Skin epidermis (tissue), 12 donors: ENCODE measurements at regions not wholly inside any gene's neighbourhood (a gene's known extent, or its start where the extent isn't known, plus 50 kb on each side); places are given as distances from the start of the nearest gene placed in this dataset.

Experiments used
- H3K27ac ChIP-seq, 21 experiments: fragments of 200-600 bp; sonication (generic) in 11 of 21; one replicate each; pipeline ENCODE4 v1.5.0; 2020; ENCODE audit warnings: mild to moderate bottlenecking in 3 of 21, inconsistent platforms in 2 of 21, moderate library complexity in 2 of 21
- H3K4me3 ChIP-seq, 7 experiments: fragments of 200-600 bp; sonication (generic) in 2 of 7; one replicate each; pipeline ENCODE4 v1.5.0; 2020; ENCODE audit warnings: inconsistent platforms in 2 of 7, mild to moderate bottlenecking in 2 of 7, moderate library complexity in 1 of 7

DNA sequence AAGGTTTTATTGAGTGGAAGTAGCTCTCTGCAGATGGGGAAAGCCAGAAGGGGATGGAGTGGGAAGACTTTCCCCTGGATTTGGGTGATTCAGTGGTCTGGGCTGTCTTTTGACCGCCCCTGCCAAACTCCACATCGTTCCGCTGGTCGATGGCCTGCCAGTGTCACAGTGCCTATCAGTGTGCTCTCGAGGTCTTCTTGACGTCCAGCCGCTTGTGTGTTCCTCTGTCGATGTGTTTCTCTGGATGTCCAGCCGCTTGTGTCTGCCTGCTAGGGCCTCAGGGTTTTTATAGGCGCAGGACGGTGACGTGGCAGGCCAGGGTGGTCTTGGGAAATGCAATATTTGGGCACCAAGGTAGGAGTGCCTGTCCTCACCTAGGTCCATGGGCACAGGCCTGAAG lies 1371.4 kb upstream of the PIK3C3 start:
- no peak overlapping the region for H3K4me3 ChIP-seq
- H3K27ac ChIP-seq: no peak overlapping the region

DNA sequence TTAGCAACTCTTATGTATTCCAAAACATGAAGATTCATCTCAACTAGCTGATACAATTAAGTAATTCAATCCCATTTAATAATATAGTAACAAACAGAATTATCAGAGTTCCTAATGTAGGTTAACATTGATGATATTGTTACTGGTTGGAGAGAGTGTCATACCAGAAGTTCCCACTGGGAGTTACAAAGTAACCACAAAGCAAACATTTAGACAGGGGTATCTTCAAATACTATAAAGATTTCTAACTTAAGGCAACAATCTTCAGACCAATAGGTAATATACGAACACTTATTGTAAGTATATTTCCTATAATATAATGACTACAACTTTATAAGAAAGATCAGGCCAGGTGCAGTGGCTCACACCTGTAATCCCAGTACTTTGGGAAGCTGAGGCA lies 1372.9 kb upstream of the PIK3C3 start:
- Histone ChIP-seq H3K4me3 (no peak overlapping the region), H3K27ac (no peak overlapping the region)

DNA sequence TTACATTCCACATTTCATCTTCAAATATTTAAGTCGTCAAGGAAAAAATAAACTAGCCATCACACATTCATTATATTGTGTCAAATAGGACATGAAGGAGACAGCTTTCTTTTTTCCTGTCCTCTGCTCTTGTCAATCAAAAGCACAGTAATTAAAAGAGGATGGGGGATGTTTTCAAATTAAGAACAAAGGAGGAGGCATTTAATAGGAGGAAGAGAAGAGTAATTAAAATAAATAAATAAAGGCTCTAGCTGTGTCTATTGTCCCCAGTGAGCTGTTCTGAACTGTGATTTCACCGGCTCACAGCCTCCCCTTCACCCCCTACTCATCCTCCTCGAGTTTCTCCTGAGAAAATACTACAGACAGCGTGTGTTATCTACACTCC lies 1377.1 kb upstream of the PIK3C3 start:
- Histone ChIP-seq H3K27ac (no peak overlapping the region), H3K4me3 (no peak overlapping the region)

DNA sequence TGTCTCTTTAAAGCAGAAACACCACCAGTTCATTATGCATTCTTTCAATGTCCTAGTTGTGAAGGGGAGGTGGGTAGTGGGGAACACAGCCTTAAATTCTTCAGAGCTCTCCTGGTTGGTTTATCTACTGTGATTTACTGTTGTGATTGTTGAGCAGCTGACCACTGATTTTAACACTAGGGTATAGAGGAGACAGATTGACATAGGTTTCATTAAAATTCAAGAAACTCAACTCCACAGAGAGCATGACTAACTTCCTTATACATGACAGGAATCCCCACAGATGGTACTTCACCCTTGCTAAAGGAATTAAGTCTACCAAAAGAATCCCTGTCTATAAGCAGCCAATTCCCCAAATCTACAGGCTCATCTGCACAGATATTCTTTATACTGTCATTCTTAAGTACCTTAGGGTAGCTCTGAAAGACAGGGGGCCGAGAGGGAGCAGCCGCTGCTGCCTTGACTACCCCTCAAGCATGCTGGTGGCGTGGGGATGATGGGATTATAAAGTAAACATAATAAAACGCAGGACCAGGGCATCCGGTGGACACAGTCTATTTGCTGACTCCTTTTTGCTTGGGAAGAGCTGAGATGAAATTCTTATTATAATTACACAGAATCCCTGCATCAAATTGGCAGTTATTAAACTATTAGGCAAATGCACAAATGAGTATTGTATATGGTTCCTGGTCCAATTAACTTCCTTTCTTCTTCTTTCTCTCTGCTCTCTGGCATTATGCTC lies 1377.6 kb upstream of the PIK3C3 start:
- H3K4me3 ChIP-seq: no peak overlapping the region
- H3K27ac ChIP-seq: no peak overlapping the region

DNA sequence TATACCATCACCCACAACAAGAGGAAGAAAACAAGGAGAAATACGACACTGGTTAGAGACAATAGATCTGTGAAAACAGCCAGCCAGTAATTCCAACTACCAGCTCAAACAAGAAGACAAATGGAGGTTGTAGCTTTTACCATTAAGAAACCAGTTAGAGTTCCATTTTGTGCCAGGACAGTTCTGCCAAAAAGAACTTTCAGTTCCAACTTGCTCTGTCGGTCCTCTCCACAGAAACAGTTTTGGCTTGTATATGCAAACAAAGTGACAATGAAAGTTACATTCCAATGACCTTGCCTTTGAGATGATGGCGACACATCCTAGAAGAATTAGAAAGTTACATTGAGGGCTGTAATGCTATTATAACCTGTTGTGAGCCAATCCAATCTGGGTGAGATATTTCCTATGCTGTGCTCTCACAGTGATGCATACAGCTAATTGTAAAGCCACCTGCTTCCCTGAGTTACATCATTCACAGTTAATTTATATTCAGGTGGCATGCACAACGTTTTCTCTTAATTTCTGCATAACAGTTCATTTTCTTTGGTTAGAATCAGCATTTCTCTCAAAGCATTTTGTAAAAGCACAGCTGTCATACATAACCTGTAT lies 1378.4 kb upstream of the PIK3C3 start:
- Histone ChIP-seq H3K4me3 (no peak overlapping the region), H3K27ac (no peak overlapping the region)

DNA sequence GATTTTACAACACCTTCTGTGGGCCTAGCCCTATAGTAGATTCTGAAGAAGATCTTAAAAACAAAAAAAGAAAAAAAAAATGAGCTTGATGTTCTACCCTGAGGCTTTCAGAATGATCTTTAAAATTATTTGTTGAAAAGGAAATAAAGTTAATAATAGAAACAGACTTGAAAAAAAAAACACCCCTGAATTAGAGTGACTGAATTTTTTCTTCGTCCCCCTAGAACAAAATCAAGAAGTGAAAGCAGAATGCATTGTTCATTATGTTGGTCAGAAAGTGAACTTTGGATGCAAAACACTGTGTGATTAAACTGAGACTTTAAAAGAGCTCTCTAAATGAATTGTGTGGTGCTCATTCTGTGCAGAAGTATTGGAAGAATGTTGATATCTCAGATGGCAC lies 1384.4 kb upstream of the PIK3C3 start:
- Histone ChIP-seq H3K27ac (no peak overlapping the region), H3K4me3 (no peak overlapping the region)

DNA sequence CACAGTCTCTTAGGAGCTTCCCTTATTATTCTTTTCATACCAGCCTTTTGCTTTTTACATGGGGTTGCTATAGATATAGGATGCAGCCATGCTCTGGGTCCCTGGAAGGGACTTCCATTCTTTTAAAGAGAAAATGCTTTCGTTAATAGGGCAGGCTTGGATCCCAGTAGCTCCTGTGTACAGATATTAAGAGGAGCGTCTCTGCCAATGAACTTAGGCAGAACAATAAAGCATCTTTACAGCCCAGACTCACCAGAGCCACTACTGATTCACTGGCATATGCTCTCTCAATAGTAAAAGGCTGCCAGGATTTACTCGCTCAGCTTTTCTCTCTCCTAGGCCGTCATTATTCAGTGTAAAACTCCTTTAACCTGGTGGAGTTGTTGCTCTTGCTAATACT lies 1385.4 kb upstream of the PIK3C3 start:
- no peak overlapping the region for H3K27ac ChIP-seq
- H3K4me3 ChIP-seq: no peak overlapping the region

DNA sequence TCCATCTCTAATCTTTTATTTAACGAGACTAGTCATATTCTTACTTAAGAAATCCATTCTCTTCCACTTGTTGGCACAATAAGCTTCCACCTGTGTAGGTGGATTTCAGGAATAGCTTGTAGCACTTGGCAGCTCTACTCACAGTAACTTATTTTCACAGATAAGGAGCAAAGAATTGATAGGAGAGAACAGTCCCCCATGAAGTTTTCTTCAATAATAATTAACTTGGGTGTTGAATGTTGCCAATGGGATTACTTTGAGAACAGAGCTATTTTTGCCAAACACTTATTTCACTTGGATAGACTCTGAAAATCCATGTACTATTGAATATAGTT lies 1388.6 kb upstream of the PIK3C3 start:
- no peak overlapping the region for H3K4me3 ChIP-seq
- no peak overlapping the region for H3K27ac ChIP-seq

DNA sequence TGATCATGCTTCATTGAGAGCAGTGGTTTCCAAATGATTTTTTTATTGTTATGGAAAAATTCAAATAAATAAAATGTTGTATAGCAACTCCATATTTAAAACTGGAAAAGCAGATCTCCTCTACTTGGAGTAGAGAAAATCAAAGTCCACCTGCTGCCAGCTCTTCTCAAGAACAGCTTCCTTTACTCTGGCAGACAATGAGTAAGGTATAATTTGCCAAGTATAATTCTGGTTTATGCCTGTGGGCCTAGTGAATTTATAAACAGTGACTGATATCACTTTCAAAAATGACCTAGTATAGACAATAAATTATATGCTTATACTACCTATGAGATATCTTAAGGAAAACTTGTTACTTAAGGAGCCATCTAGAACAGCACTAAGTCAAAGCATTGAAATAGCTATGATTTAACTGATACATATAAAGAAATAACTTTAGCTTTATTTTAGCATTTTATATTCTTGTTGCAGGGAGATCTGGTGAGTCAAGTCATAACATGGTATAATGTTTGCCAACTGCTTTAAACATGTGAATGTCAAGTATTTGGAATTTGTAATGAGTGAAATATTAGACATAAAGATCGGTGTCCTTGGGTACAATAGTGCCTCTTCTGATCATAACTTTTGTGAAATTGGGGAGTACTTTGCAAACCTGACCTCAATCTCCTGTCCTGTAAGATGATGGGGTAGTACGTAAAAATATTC lies 1389.1 kb upstream of the PIK3C3 start:
- Histone ChIP-seq H3K27ac (no peak overlapping the region), H3K4me3 (no peak overlapping the region)

DNA sequence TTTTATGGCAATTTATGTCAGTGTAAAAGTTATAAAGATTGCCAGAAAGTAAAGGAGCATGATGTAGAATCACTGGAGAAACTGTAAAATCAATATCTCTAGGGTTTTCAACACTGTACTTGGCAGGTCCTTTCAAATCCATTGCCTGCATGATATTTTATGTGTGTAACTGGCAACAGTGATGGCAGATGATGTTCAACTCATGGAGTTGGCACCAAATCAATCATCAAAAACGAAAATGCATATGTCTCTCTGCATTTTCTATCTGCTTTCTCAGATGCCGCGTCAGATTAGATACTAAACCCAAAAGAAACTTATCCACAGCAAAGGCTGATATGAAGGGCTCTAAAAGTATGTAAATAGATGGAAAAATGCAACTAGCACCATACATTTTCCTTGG lies 1395.5 kb upstream of the PIK3C3 start:
- H3K4me3 ChIP-seq: no peak overlapping the region
- H3K27ac ChIP-seq: no peak overlapping the region

DNA sequence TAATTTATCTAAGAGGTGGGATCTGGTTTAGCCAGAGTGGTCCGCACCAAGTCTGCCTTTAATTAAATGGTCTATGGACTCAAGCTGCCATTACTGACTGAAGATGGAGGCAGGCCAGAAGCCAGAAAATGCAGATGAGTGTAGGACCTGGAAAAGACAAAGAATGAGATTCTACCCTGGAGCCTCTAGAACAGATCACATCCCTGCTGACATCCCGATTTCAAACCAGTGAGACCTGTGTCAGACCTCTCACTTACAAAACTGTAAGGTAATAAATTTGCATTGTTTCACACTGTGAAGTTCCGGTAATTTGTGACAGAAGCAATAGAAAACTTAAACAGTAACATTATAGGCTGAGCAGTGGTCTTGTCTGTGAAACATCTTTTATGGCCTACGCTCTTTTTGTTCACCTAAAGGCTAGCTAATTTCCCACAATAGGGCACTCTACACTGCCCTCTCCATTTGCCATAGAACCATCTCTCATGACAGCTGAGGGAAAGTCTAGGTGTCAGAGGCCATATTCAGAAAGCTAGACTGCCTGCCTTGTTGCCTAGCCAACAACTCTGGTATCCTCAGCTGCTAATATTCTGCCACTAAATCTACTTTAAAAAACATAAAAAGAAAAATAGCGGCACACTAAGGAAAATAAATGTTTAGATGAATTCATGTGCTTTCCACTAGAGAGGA lies 1396.2 kb upstream of the PIK3C3 start:
- no peak overlapping the region for H3K27ac ChIP-seq
- H3K4me3 ChIP-seq: no peak overlapping the region

DNA sequence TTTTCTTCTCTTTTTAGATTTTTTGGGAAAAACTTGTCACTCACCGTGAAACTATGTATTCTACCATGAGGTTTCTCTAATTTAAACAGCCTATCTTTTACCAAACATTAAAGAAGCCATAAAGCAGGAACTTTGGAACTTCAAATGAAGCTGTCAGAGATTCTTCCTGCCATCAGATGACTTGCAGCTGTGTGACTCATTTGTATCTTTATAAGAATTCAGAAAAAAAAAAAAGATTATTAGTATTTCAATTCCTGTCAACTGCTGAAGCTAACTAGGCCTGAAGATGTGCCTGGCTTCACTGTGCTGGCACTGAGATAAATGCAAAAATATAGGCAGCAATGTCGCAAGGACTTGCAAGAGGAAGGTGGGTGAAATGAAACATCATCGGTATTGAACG lies 1399.1 kb upstream of the PIK3C3 start:
- H3K4me3 ChIP-seq: no peak overlapping the region
- H3K27ac ChIP-seq: no peak overlapping the region

DNA sequence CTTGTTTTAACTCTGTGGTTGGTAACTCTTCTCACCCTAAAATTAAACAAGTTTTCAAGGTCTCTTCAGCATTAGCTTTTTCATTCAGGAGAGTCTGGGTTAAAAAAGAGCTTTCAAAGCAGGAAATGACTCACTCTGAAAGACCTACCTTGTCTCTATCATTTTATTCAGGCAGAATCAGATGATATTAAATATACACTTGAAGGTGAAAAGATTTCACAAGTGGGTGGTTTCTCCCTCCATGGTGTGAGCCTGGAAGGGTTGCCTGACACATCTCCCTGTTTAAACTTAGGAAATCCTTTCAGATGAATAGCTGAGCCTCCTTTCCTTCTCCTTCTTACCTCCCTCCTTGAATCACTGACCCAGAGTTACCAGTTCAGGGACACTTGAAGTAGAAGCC lies 1402.0 kb upstream of the PIK3C3 start:
- Histone ChIP-seq H3K27ac (no peak overlapping the region), H3K4me3 (no peak overlapping the region)

DNA sequence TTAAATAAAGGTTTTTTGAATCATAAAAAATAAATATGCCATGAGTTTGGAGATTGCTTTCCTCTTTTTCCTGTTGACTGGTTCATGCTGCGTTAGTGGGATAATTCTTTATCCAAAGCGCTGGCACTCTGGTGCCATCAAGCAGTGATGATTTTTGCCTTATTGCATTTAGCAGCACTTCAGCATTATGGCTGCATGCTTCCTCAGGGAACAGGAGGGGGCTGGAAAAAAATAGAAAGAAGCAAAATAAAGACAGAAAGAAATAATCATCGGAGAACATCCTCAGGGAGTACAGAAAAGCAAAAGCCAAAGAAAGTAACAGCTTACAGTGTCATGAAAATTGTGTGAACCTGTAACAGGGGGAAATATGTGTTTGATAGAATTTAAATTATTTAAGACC lies 1408.2 kb upstream of the PIK3C3 start:
- H3K4me3 ChIP-seq: no peak overlapping the region
- H3K27ac ChIP-seq: no peak overlapping the region

DNA sequence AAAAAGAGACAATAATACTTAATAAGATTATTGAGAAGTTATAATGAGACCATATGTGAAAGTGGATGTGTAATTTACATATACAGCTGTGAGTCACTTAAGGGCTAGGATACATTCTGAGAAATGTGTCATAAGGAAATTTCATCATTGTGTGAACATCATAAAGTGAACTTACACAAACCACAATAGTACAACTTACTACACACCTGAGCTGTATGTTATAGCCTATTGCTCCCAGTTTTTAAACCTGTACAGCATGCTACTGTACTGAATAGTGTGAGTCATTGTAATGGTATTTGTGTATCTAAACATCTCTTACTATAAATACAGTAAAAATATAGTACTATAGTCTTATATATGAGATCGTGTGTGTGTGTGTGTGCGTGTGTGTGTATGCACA lies 1420.3 kb upstream of the PIK3C3 start:
- H3K4me3 ChIP-seq: no peak overlapping the region
- H3K27ac ChIP-seq: no peak overlapping the region

DNA sequence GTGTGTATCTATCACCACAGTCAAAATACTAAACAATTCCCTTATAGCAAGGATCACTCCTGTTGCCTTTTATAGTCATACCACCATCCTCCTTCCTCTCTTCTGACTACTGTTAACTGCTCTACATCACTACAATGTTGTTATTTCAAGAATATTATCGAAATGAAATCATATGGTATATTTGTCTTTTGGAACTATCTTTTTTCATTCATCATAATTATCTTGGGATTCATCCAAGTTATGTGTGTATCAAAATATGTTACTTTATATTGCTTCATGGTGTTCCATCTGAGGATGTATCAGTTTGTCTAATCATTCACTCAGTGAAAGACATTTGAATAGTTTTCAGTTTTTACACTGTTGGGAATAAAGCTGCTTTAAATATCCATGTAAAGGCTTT lies 1423.0 kb upstream of the PIK3C3 start:
- H3K4me3 ChIP-seq: no peak overlapping the region
- H3K27ac ChIP-seq: no peak overlapping the region

DNA sequence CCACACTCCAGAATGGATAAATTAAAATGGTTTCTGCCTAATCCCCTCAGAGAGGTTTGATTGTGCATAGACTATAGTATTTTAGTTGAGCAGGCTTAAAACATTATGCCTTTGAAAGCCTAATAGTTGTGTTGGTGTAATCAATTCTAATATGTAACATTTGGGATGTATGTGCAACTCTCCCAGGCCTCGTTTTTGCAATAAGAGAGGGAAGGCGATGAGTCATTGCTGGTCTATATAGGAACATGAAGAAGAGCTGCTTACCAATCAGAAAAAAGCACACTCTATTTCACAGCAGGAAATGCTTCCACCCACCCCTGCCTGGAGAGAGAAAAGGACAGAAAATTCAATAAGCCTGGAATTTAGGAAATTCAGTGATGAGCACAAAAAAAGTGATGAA lies 1424.0 kb upstream of the PIK3C3 start:
- Histone ChIP-seq H3K4me3 (no peak overlapping the region), H3K27ac (no peak overlapping the region)

DNA sequence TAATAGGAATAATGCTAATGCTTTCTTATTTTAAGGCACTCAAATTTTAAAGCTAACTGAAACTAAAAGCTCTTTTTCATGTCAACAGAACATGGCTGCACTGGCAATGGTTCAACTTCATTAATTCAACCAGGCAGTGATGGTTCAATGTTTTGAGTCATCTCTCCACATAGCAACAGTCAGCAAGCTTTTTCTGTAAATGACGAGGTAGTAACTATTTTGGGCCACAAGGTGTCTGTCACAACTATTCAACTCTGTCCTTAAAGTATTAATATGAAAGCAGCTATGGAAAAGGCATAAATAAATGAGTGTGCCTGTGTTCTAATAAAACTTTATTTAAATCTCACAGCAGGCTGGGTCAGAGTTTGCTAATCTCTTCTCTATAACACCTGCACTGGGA lies 1425.6 kb upstream of the PIK3C3 start:
- no peak overlapping the region for H3K4me3 ChIP-seq
- no peak overlapping the region for H3K27ac ChIP-seq

DNA sequence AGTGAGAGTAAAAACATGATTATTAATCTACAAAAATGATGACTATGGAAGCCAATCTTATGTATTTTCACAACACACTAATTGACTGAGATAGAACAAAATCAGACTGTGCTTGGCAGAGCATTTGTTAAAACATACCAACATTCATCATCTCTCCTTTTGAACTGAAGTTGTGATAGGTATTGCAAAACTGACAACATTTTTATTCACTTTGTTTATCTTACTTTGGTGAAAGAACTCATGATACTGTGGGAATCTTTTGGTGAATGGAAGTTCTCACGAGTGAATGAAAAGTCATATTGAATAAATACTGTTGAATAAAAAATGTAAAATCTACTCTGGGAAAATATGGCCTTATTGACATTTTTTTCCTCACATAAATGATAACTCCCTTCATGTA lies 1430.2 kb upstream of the PIK3C3 start:
- Histone ChIP-seq H3K27ac (no peak overlapping the region), H3K4me3 (no peak overlapping the region)

DNA sequence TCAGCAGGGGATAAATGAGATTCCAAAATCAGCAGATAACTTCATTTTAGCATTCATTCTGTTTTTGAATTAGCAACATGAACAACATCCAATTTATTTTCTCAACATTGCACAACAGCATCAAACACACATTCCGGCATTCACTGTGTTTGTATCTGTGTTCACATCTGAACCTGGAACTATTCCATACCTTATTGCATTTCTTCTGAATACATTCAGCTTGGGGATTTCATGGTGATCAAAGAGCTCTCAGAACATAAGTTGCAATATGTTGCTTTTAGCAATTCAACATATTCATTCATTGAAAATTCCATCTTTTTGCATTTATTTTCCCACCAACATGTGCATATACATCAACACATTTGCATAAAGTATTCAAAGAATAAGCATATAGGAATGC lies 1431.7 kb upstream of the PIK3C3 start:
- H3K4me3 ChIP-seq: no peak overlapping the region

DNA sequence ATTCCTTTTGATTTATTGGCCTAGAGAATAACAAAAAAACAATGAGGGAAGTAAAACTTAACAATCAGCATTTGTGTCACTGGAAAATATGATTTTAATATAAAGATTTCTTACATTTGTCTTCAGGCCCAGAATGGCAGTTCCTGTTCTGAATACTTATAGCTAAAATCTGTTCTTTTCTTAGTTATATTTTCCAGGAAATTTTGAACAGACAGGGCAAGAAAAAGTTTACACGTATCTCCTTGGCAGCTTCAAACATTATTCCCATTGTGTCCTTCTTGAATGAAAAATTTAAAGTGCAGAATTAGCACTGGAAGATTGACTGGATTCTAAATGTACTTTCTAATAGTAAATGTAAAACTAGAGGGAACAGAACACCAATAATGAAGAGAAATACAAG lies 1454.0 kb upstream of the PIK3C3 start:
- no peak overlapping the region for H3K27ac ChIP-seq

More for the DNA sequence above, 1431.7 kb upstream of the PIK3C3 start:
- H3K27ac ChIP-seq: no peak overlapping the region

More for the DNA sequence above, 1454.0 kb upstream of the PIK3C3 start:
- no peak overlapping the region for H3K4me3 ChIP-seq
